Stimulated activated naive CD8-positive, alpha-beta T cell treated with anti-CD3 and anti-CD28 coated beads, Interleukin-15, Interleukin-2, amounts not matched to agents 100 ng/mL and 50 ng/mL, for 24 hours (primary cell): ENCODE measurements at regions not wholly inside any gene's neighbourhood (a gene's known extent, or its start where the extent isn't known, plus 50 kb on each side); places are given as distances from the start of the nearest gene placed in this dataset.

Experiments used
- H3K27ac Mint-ChIP-seq: one replicate; pipeline ENCODE4 v1.8.0; 2021; ENCODE audit warnings: mild to moderate bottlenecking, mixed read lengths
- H3K27me3 Mint-ChIP-seq: one replicate; pipeline ENCODE4 v1.8.0; 2021; ENCODE audit warnings: mixed read lengths
- H3K36me3 Mint-ChIP-seq: one replicate; pipeline ENCODE4 v1.8.0; 2021; ENCODE audit warnings: low read depth, mixed read lengths
- H3K4me1 Mint-ChIP-seq: one replicate; pipeline ENCODE4 v1.8.0; 2021; ENCODE audit warnings: low read depth, mixed read lengths
- H3K4me3 Mint-ChIP-seq: one replicate; pipeline ENCODE4 v1.8.0; 2021; ENCODE audit warnings: mild to moderate bottlenecking, mixed read lengths
- H3K9me3 Mint-ChIP-seq: one replicate; pipeline ENCODE4 v1.8.0; 2021; ENCODE audit warnings: mixed read lengths

DNA sequence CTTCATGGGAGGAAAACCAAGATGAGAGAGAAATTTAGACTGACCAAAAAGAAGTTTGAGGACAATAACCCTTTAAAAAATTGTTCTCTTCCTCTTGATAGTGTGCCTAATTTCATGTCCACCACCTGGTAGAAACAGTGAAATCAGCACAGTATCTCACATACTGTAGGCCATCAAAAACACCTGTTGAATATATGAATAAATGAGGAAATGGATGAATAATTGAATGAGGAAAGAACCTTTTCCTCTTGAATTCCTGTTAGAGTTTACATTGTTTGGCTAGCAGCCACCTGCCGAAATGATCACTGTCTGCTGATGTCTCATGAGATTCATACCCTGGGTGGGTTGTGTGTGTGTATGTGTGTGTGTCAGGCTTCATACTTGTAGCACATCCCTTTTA is 198.7 kb upstream of the PBX1 start:
- Mint-ChIP-seq H3K27me3 (no peaks in the 10 kb centered on the region), H3K4me3 (no peak overlapping the region), H3K9me3 (peaks cover 17% of the 10 kb centered on the region), H3K27ac (no peak overlapping the region), H3K4me1 (no peaks in the 10 kb centered on the region), H3K36me3 (no peaks in the 10 kb centered on the region)

DNA sequence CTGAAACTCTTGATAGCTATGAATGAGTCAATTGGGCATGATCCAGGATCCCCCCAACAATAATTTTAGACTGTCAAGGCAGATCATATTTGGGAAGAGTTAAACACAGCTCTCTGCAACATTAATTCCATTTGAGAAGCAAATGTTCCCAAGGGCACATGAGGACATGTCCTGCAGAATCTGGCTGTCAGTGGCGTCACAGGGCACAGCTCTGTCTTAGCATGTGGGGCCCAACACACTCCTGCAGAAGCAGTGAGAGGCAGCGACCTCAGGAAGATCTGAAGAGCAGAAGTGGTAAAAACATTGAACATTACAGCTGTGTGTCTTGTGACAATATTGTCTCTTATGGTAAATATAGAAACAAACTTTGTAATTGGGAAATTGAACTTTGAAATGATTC is 197.1 kb upstream of the PBX1 start:
- H3K36me3 Mint-ChIP-seq, result no peaks in the 10 kb centered on the region
- no peaks in the 10 kb centered on the region for H3K4me1 Mint-ChIP-seq
- no peak overlapping the region for H3K4me3 Mint-ChIP-seq
- no peaks in the 10 kb centered on the region for H3K27me3 Mint-ChIP-seq
- H3K9me3 Mint-ChIP-seq, result peaks cover 22% of the 10 kb centered on the region
- no peak overlapping the region for H3K27ac Mint-ChIP-seq

DNA sequence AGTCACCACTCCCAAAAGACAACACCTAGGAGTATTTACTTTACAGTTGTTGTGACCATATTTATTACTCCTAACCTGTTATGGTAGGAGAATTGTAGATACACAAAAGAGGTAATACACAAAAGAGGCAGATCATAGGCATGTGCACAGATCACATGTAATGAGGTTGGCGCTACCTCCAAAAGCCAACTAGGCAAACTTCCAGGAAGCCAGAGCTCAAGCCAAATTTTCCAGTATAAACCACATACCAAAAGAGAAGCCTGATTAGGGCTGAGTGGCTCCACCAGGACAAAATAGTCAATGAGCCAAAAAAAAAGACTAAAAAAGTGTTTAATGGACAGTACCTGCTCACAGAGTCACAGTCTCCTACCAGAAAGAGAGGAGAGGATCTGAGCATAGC is 195.0 kb upstream of the PBX1 start:
- H3K9me3 Mint-ChIP-seq, result peaks cover 26% of the 10 kb centered on the region
- H3K36me3 Mint-ChIP-seq, result no peaks in the 10 kb centered on the region
- no peak overlapping the region for H3K27ac Mint-ChIP-seq
- no peak overlapping the region for H3K4me3 Mint-ChIP-seq
- no peaks in the 10 kb centered on the region for H3K27me3 Mint-ChIP-seq
- no peaks in the 10 kb centered on the region for H3K4me1 Mint-ChIP-seq

- Mint-ChIP-seq H3K4me1 (no peaks in the 10 kb centered on the region), H3K27ac (no peak overlapping the region), H3K27me3 (no peaks in the 10 kb centered on the region), H3K36me3 (no peaks in the 10 kb centered on the region), H3K4me3 (no peak overlapping the region), H3K9me3 (peaks cover 24% of the 10 kb centered on the region)
Measured at GRCh38 chr1:164366014-164366413, 193.0 kb upstream of the PBX1 start.

DNA sequence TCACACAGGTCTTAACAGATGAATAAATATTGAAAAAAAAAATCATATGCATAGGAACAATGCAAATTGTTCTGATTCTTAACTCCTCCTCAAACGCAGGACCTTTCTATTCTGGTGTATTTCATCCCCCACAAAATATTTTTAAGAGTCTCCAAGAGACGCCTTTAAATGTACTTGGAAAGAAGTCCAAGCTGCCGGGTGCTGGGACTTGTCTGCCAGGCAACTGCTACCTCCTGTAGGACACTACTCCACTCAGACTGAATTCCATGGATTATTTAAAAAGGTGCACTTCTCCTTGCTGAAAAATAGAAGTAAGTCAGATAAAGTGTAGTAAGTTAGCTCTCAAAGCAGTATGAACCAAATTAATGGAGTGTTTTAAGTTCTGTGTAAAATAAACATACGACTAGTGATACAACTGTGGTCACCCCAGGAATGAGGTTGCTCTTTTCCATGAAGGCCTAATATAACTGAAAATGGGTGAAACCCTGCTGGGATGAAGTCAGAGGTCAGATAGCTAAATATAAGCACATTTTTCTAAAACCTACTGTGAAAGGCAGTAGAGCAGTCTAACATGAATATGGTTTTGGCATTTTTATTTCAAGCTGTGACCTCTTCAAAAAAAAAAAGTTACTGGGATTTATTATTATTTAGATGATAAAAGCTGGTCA is 189.2 kb upstream of the PBX1 start:
- Mint-ChIP-seq H3K27me3 (no peaks in the 10 kb centered on the region), H3K4me3 (no peak overlapping the region), H3K9me3 (peaks cover 23% of the 10 kb centered on the region), H3K27ac (no peak overlapping the region), H3K36me3 (no peaks in the 10 kb centered on the region), H3K4me1 (no peaks in the 10 kb centered on the region)

- Mint-ChIP-seq H3K4me1 (no peaks in the 10 kb centered on the region), H3K36me3 (no peaks in the 10 kb centered on the region), H3K9me3 (peaks cover 5% of the 10 kb centered on the region), H3K4me3 (no peak overlapping the region), H3K27me3 (no peaks in the 10 kb centered on the region), H3K27ac (no peak overlapping the region)
Measured at GRCh38 chr1:164380893-164381292, 178.1 kb upstream of the PBX1 start.

- Mint-ChIP-seq H3K9me3 (peaks cover 5% of the 10 kb centered on the region), H3K4me3 (no peak overlapping the region), H3K27ac (no peak overlapping the region), H3K27me3 (no peaks in the 10 kb centered on the region), H3K4me1 (no peaks in the 10 kb centered on the region), H3K36me3 (no peaks in the 10 kb centered on the region)
Measured at GRCh38 chr1:164382384-164382783, 176.6 kb upstream of the PBX1 start.

GRCh38 chr1:164384262-164384661 is 174.7 kb upstream of the PBX1 start:
- Mint-ChIP-seq H3K27me3 (no peaks in the 10 kb centered on the region), H3K4me3 (no peak overlapping the region), H3K9me3 (peaks cover 5% of the 10 kb centered on the region), H3K27ac (no peak overlapping the region), H3K4me1 (no peaks in the 10 kb centered on the region), H3K36me3 (no peaks in the 10 kb centered on the region)

DNA sequence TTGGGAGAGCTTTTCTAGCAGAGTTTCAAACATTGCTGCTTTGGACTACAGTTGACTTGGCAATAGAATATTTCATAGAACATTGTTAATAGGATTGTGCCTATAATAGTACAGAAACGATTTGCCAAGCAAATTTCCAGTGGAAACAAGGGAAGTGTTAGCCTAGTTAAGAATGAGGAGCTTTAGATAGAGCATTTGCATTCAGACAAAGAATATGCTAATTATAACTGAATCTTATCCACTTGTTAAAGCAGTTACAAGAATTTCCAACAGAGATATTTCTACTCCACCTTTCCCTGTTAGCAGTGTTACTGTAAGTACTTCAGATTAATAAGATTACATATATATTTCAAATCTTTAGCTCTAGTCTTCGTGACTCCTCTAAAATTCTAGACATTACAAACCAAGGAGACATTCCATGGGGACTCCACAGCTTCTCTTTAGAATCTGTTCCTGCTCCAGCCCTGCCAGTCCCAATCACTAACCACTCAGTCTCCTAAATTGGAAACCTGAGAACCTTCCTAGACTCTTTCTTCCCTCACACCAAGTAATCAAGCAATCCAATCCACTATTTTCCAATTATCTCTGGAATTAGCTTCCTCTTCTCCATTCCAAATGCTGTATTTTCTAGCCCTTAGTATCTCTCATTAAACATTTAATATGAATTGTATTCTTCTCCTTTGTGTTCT is 141.8 kb upstream of the PBX1 start:
- Mint-ChIP-seq H3K9me3 (peaks cover 10% of the 10 kb centered on the region), H3K4me1 (no peaks in the 10 kb centered on the region), H3K27ac (no peak overlapping the region), H3K4me3 (no peak overlapping the region), H3K36me3 (no peaks in the 10 kb centered on the region), H3K27me3 (no peaks in the 10 kb centered on the region)

DNA sequence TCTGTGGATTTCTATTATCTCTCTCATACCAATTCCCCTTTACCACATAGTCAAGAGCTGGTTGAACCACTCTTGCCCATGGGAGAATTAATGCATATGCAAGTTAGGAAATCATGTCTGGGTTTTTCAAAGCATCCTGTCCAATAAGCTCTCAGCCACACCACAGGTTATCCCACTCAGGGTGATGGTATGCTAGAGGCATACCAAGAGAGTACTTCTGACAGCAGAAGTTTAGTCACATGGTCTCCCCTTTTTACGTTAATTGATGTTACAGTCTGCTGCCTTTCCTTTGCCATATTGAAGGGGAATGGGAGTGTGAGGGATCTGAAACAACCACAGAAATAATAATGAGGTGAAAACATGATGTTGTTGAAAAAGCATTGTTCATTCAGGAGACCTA is 135.8 kb upstream of the PBX1 start:
- no peaks in the 10 kb centered on the region for H3K27me3 Mint-ChIP-seq
- no peak overlapping the region for H3K27ac Mint-ChIP-seq
- no peak overlapping the region for H3K4me3 Mint-ChIP-seq
- no peaks in the 10 kb centered on the region for H3K36me3 Mint-ChIP-seq
- no peaks in the 10 kb centered on the region for H3K4me1 Mint-ChIP-seq
- peaks cover 3% of the 10 kb centered on the region for H3K9me3 Mint-ChIP-seq

DNA sequence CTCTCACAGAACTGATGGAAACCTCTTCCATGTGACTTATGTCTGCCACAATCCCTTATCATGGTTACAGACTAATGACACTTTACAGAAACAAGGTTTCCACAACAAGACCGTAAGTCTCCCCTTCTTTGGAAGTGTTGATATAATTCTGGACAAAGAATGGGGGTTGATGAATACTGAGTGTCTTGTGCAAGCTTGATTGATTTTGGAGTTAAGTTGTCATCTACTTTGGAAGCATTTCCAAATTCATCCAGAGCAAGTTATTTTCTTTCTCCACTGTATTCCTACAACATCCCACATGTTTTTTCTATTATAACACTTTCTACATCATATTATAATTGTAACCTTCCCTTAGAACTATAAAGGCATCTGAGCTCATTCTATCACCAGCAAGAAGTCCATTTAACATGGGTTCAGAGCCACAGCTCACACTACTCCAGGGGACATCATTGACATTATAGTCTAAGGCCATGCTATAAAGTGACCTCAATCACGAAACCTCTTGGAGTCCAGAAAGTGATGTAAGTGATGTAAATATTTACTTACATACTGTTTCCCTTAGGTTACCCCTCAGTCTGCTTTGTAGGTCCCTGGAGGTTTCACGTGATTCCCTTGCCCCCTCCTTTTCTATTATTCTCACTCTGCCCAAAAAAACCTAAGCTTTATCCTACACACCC is 125.7 kb upstream of the PBX1 start:
- no peak overlapping the region for H3K4me3 Mint-ChIP-seq
- H3K9me3 Mint-ChIP-seq, result no peaks in the 10 kb centered on the region
- H3K27ac Mint-ChIP-seq, result no peak overlapping the region
- H3K36me3 Mint-ChIP-seq, result no peaks in the 10 kb centered on the region
- H3K4me1 Mint-ChIP-seq, result no peaks in the 10 kb centered on the region
- H3K27me3 Mint-ChIP-seq, result no peaks in the 10 kb centered on the region

DNA sequence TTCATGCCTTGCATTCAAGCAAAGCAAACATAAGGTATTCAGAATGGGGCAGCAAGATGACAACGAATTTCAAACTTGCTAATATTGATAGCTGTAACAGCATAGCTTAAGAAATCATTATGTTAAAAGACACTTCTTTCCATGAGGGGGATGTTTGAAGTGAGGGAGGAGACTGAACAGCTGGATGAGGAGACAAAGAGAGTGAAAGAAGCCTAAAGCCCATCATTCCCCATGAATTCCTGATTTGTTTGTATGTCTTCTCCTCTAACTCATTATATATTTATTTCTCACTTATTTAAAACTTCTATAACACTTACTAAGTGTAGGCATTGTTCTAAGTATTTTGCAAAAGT is 125.2 kb upstream of the PBX1 start:
- H3K9me3 Mint-ChIP-seq, result no peaks in the 10 kb centered on the region
- no peaks in the 10 kb centered on the region for H3K36me3 Mint-ChIP-seq
- H3K27me3 Mint-ChIP-seq, result no peaks in the 10 kb centered on the region
- no peak overlapping the region for H3K4me3 Mint-ChIP-seq
- H3K4me1 Mint-ChIP-seq, result no peaks in the 10 kb centered on the region
- H3K27ac Mint-ChIP-seq, result no peak overlapping the region

GRCh38 chr1:164440232-164440631 is 118.8 kb upstream of the PBX1 start:
- Mint-ChIP-seq H3K4me3 (no peak overlapping the region), H3K27ac (no peak overlapping the region), H3K27me3 (no peaks in the 10 kb centered on the region)

GRCh38 chr1:164443166-164443565 is 115.8 kb upstream of the PBX1 start:
- no peak overlapping the region for H3K27ac Mint-ChIP-seq
- H3K4me1 Mint-ChIP-seq, result no peaks in the 10 kb centered on the region
- no peaks in the 10 kb centered on the region for H3K9me3 Mint-ChIP-seq
- no peak overlapping the region for H3K4me3 Mint-ChIP-seq
- no peaks in the 10 kb centered on the region for H3K36me3 Mint-ChIP-seq
- H3K27me3 Mint-ChIP-seq, result no peaks in the 10 kb centered on the region

More at GRCh38 chr1:164440232-164440631, 118.8 kb upstream of the PBX1 start:
- no peaks in the 10 kb centered on the region for H3K4me1 Mint-ChIP-seq
- H3K9me3 Mint-ChIP-seq, result no peaks in the 10 kb centered on the region
- no peaks in the 10 kb centered on the region for H3K36me3 Mint-ChIP-seq

DNA sequence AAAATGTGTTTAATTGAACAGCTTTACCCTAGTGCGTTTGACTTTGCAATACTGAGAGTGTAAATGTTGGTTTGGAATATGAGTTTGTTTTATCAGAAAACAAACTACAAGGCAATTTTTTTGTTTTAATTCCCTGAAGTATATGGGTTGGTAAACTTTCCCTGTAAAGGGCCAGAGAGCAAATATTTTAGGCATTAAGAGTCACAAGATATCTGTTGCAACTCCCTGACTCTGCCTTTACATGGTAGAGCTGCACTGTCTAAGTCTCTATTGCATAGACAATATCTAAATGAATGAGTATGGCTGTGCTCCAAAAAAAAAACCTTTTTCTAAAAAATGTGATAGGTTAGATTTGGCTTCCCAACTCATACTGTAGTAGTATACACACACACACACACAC is 115.1 kb upstream of the PBX1 start:
- H3K9me3 Mint-ChIP-seq, result no peaks in the 10 kb centered on the region

More for the DNA sequence above, 115.1 kb upstream of the PBX1 start:
- H3K27ac Mint-ChIP-seq, result no peak overlapping the region
- H3K4me1 Mint-ChIP-seq, result no peaks in the 10 kb centered on the region
- no peak overlapping the region for H3K4me3 Mint-ChIP-seq
- no peaks in the 10 kb centered on the region for H3K36me3 Mint-ChIP-seq
- H3K27me3 Mint-ChIP-seq, result no peaks in the 10 kb centered on the region
